Esophagus muscularis mucosa (tissue), 4 donors: ENCODE measurements at regions not wholly inside any gene's neighbourhood (a gene's known extent, or its start where the extent isn't known, plus 50 kb on each side); places are given as distances from the start of the nearest gene placed in this dataset.
A peak's percentile ranks its signal among the peaks of the same experiment; 100 is the strongest.

Experiments used
- DNase-seq: peaks from one replicate; pipeline ENCODE4 v3.0.0-alpha.2; 2017; ENCODE audit errors: extremely low spot score
- H3K27ac ChIP-seq, 4 donors: fragments of 200-600 bp; sonication (generic); replicated peaks in 1 of 4; 1 replicate in 3 of 4; 2 replicates in 1 of 4; pipeline ENCODE4 v1.5.1; 2016 to 2019; ENCODE audit warnings: mild to moderate bottlenecking in 1 of 4
- H3K27me3 ChIP-seq, 4 donors: fragments of 200-600 bp; sonication (generic); one replicate each; pipeline versions ENCODE4 v1.5.1 to v1.6.0; 2016 to 2019
- H3K36me3 ChIP-seq, 4 donors: fragments of 200-600 bp; sonication (generic); one replicate each; pipeline ENCODE4 v1.5.1; 2016 to 2019
- H3K4me1 ChIP-seq, 4 donors: fragments of 200-600 bp; sonication (generic); one replicate each; pipeline ENCODE4 v1.5.1; 2016 to 2019
- H3K4me3 ChIP-seq, 4 donors: fragments of 200-600 bp; sonication (generic); 1 replicate in 2 of 4; 2 replicates in 2 of 4; pipeline ENCODE4 v1.5.1; 2016 to 2019; ENCODE audit warnings: mild to moderate bottlenecking in 4 of 4, moderate library complexity in 1 of 4
- H3K9me3 ChIP-seq, 4 donors: fragments of 200-600 bp; sonication (generic); 1 replicate in 3 of 4; 2 replicates in 1 of 4; pipeline ENCODE4 v1.5.1; 2016 to 2019
- EP300 ChIP-seq: sonication (generic); formaldehyde crosslinking; IDR thresholded peaks from one replicate; pipeline ENCODE4 v1.6.1; 2017; ENCODE audit warnings: antibody characterized with exemption
- POLR2A ChIP-seq: fragments of 450-650 bp; IDR thresholded peaks from one replicate; pipeline ENCODE4 v1.6.1; 2017; ENCODE audit warnings: antibody characterized with exemption, moderate library complexity, mild to moderate bottlenecking, low read depth
- POLR2AphosphoS5 ChIP-seq, 2 donors: sonication (generic); formaldehyde crosslinking; IDR thresholded peaks; one replicate each; pipeline ENCODE4 v1.6.1; 2017; ENCODE audit warnings: antibody characterized with exemption in 2 of 2
- WGBS: methylation state at CpG from one replicate; pipeline ENCODE4 v1.1.5; 2018; 5-methylcytosine and 5-hydroxymethylcytosine counted together
- intact Hi-C: fragments of 100-400 bp; cut with DNase I; formaldehyde crosslinking; loops from one replicate; pipeline ENCODE4 v1.15.1; 2023
- TF ChIP-seq, protein P1 (sequence below), 3 experiments: fragments of 200-600 bp in 2 of 3; fragments of 450-650 bp in 1 of 3; sonication (generic) in 2 of 3; IDR thresholded peaks; one replicate each; pipeline ENCODE4 v1.5.1; 2017 to 2019; ENCODE audit warnings: antibody characterized with exemption in 3 of 3, mild to moderate bottlenecking in 2 of 3, moderate library complexity in 1 of 3

- 84% methylated on average over 6 of the region's 6 CpGs for WGBS
- Histone ChIP-seq H3K9me3 (no peaks in the 10 kb centered on the region), H3K27me3 (no peaks in the 10 kb centered on the region), H3K27ac (no peak overlapping the region), H3K36me3 (no peaks in the 10 kb centered on the region), H3K4me3 (no peak overlapping the region), H3K4me1 (peaks cover 0 to 14% (median 0%) of the 10 kb centered on the region in 4 donors)
- no peak for DNase-seq
- TF ChIP-seq POLR2A (no peak), EP300 (no peak), POLR2AphosphoS5 (IDR thresholded peaks at IDR 0.05) (no peak)
- TF ChIP-seq, protein P1, sequence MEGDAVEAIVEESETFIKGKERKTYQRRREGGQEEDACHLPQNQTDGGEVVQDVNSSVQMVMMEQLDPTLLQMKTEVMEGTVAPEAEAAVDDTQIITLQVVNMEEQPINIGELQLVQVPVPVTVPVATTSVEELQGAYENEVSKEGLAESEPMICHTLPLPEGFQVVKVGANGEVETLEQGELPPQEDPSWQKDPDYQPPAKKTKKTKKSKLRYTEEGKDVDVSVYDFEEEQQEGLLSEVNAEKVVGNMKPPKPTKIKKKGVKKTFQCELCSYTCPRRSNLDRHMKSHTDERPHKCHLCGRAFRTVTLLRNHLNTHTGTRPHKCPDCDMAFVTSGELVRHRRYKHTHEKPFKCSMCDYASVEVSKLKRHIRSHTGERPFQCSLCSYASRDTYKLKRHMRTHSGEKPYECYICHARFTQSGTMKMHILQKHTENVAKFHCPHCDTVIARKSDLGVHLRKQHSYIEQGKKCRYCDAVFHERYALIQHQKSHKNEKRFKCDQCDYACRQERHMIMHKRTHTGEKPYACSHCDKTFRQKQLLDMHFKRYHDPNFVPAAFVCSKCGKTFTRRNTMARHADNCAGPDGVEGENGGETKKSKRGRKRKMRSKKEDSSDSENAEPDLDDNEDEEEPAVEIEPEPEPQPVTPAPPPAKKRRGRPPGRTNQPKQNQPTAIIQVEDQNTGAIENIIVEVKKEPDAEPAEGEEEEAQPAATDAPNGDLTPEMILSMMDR (IDR thresholded peaks at IDR 0.05): no peak
- intact Hi-C loops: no loop called here
Measured at GRCh38 chr21:24046829-24047443, 1560.3 kb downstream of the MRPL39 start.

GRCh38 chr21:24045775-24046215 is 1561.5 kb downstream of the MRPL39 start:
- no peak for DNase-seq
- no peak overlapping the region for H3K4me3 ChIP-seq
- no peaks in the 10 kb centered on the region for H3K9me3 ChIP-seq
- TF ChIP-seq POLR2A (no peak), POLR2AphosphoS5 (IDR thresholded peaks at IDR 0.05) (peak in 1 of 2 donors; percentile 14), EP300 (no peak)
- TF ChIP-seq, protein P1 (IDR thresholded peaks at IDR 0.05): peak in 2 of 3 experiments; percentile 30 to 31
- intact Hi-C loops: no loop called here
- H3K27ac ChIP-seq: no peak overlapping the region
- no peaks in the 10 kb centered on the region for H3K27me3 ChIP-seq
- 7% methylated on average over 2 of the region's 2 CpGs for WGBS
- H3K4me1 ChIP-seq: peaks cover 0 to 14% (median 0%) of the 10 kb centered on the region in 4 donors
- no peaks in the 10 kb centered on the region for H3K36me3 ChIP-seq

GRCh38 chr21:24045373-24045772 is 1561.9 kb downstream of the MRPL39 start:
- Histone ChIP-seq H3K9me3 (no peaks in the 10 kb centered on the region), H3K27ac (no peak overlapping the region), H3K4me1 (peaks cover 0 to 14% (median 0%) of the 10 kb centered on the region in 4 donors), H3K4me3 (no peak overlapping the region), H3K27me3 (no peaks in the 10 kb centered on the region), H3K36me3 (no peaks in the 10 kb centered on the region)
- intact Hi-C loops: no loop called here
- TF ChIP-seq POLR2A (no peak), POLR2AphosphoS5 (IDR thresholded peaks at IDR 0.05) (no peak), EP300 (no peak)
- TF ChIP-seq, protein P1 (IDR thresholded peaks at IDR 0.05): no peak
- WGBS: 49% methylated on average over 4 of the region's 4 CpGs
- no peak for DNase-seq

GRCh38 chr21:24042687-24043086 is 1564.6 kb downstream of the MRPL39 start:
- Histone ChIP-seq H3K27ac (no peak overlapping the region), H3K27me3 (no peaks in the 10 kb centered on the region), H3K4me3 (no peak overlapping the region), H3K36me3 (no peaks in the 10 kb centered on the region), H3K4me1 (peaks cover 0 to 14% (median 0%) of the 10 kb centered on the region in 4 donors), H3K9me3 (no peaks in the 10 kb centered on the region)
- DNase-seq: no peak
- intact Hi-C loops: no loop called here
- WGBS: 79% methylated on average over 1 of the region's 1 CpG
- TF ChIP-seq EP300: no peak
- TF ChIP-seq POLR2A: no peak
- no peak for TF ChIP-seq POLR2AphosphoS5 (IDR thresholded peaks at IDR 0.05)
- TF ChIP-seq, protein P1 (IDR thresholded peaks at IDR 0.05): no peak

DNA sequence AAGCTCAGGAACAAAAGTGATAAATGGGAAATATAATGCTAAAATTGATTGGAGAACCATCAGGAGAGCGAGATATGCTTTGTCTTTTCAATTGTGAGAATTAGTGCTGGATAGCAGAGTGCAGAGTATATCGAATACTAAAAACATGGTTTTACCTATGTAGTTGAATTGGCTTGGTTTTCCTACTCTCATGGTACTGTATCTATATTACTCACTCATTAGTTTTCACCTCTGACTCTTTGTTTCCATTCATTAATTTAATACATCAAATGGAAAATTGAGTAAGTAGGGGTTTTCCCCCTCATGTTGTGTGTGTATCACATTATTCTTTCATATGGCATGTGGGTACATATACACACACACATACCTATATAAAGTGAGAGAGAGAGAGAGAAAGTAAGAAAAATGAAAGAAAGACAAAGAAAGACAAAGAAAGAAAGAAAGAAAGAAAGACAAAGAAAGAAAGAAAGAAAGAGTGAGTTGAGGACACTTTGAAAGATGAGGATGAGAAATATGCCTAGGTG is 1574.5 kb downstream of the MRPL39 start:
- TF ChIP-seq POLR2AphosphoS5 (IDR thresholded peaks at IDR 0.05) (no peak), POLR2A (no peak), EP300 (no peak)
- TF ChIP-seq, protein P1 (IDR thresholded peaks at IDR 0.05): no peak
- no peak overlapping the region for H3K27ac ChIP-seq
- no peaks in the 10 kb centered on the region for H3K4me1 ChIP-seq
- no peaks in the 10 kb centered on the region for H3K36me3 ChIP-seq
- 65% methylated on average over 2 of the region's 2 CpGs for WGBS
- H3K9me3 ChIP-seq: peaks cover 0 to 6% (median 0%) of the 10 kb centered on the region in 4 donors
- H3K27me3 ChIP-seq: no peaks in the 10 kb centered on the region
- intact Hi-C loops: no loop called here
- no peak overlapping the region for H3K4me3 ChIP-seq
- no peak for DNase-seq
